RWPE1 (cell line): ENCODE measurements at regions not wholly inside any gene's neighbourhood (a gene's known extent, or its start where the extent isn't known, plus 50 kb on each side); places are given as distances from the start of the nearest gene placed in this dataset.
A peak's percentile ranks its signal among the peaks of the same experiment; 100 is the strongest.

ENCODE experiments used
- CTCF ChIA-PET: fragments of 350-600 bp; sonication (Branson Sonifier 250); formaldehyde crosslinking; extraction: SDS; loops from one replicate; lab custom pipeline; 2021; lab: Yijun Ruan, JAX
- POLR2A ChIA-PET: fragments of 400-600 bp; formaldehyde crosslinking; extraction: SDS; loops from one replicate; lab custom pipeline; 2020; ENCODE audit warnings: antibody characterized with exemption; ENCODE audit not compliant: low non-redundant PET; lab: Yijun Ruan, JAX
- DNase-seq: peaks from one replicate; pipeline ENCODE4 v3.0.0; 2012; ENCODE audit warnings: low spot score
- H3K27ac ChIP-seq: fragments of 450-650 bp; 2 replicates; pipeline ENCODE4 v1.5.1; 2017
- TF ChIP-seq, protein P1 (sequence below): fragments of 450-650 bp; conservative IDR thresholded peaks from 2 replicates; pipeline ENCODE4 v1.5.1; 2017; ENCODE audit warnings: low read depth, mild to moderate bottlenecking

DNA sequence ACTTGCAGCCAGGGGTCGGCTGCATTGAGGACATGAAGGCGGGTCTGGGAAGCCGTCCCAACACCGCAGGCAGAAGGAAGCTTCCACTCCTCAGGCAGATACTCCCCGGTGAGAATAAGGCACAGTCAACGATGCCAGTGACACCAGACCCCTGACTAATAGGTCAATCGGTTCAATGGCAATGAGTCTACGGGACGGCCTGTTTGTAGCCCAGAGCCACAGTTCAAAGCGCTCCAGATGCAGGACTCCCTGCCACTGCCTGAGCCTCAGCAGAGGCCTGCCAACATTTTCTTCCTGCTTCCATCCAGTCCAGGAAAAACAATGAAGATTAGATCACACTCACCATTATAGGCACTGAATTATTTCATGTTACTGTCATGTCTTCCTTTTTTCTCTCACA lies 84.5 kb upstream of the SIMC1 start:
- ChIA-PET POLR2A (no interaction called here), CTCF (interaction anchor here (0.5 kb wide), 1 partner anchor 33 kb away, joined by 6 read pairs; no protein-coding TSS in a partner anchor)
- H3K27ac ChIP-seq = no peak overlapping the region; the same call in 1 of the 2 replicates
- no peak for DNase-seq
- TF ChIP-seq, protein P1, sequence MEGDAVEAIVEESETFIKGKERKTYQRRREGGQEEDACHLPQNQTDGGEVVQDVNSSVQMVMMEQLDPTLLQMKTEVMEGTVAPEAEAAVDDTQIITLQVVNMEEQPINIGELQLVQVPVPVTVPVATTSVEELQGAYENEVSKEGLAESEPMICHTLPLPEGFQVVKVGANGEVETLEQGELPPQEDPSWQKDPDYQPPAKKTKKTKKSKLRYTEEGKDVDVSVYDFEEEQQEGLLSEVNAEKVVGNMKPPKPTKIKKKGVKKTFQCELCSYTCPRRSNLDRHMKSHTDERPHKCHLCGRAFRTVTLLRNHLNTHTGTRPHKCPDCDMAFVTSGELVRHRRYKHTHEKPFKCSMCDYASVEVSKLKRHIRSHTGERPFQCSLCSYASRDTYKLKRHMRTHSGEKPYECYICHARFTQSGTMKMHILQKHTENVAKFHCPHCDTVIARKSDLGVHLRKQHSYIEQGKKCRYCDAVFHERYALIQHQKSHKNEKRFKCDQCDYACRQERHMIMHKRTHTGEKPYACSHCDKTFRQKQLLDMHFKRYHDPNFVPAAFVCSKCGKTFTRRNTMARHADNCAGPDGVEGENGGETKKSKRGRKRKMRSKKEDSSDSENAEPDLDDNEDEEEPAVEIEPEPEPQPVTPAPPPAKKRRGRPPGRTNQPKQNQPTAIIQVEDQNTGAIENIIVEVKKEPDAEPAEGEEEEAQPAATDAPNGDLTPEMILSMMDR = no peak

DNA sequence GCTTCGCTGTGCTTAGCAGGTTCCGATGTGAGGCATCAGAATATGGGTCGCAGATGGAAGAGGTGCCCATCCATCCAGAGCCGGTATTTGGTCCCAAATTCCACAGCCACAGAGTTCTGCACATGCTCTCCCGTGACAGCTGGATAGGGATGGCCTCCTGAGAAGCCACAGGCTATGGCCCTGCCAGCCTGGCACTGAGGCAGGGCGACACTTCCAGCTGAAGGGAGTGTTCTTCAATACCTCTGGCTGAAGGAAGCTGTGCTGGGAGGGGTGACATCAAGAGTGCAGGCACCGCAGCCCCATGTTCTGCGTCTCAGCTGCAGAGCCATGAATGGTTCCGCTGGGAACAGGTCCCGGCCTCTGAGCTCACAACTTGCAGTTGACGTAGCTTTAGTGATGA lies 83.4 kb upstream of the SIMC1 start:
- H3K27ac ChIP-seq = no peak overlapping the region
- CTCF ChIA-PET = interaction anchor here (0.6 kb wide), 1 partner anchor 32 kb away, joined by 3 read pairs; no protein-coding TSS in a partner anchor
- TF ChIP-seq, protein P1 = no peak
- DNase-seq = no peak
- POLR2A ChIA-PET = no interaction called here

DNA sequence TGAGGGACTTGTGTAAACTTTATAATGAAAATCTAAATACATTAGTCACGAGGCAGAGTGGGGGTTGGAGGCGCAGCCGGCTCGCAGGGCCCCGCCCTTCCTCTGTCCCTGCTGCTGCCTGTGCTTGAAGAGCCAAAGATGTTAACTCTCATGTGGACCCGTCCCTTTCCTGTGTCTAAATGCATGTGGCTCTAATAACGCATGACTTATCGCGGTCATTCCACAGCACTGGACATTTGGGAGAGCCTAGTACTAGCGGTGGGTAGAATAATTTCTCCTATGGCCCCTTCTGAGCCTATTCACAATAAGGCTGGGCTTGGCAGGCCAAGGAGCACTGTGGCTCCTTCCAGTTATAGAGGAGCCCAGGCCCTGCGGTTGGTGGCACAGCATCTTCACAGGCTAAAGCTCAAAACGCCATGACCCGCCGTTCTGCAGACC lies 82.3 kb upstream of the SIMC1 start:
- peak; percentile 46 for DNase-seq
- POLR2A ChIA-PET = no interaction called here
- H3K27ac ChIP-seq = peak overlapping the region; percentile 61
- TF ChIP-seq, protein P1 = no peak
- CTCF ChIA-PET = no interaction called here

DNA sequence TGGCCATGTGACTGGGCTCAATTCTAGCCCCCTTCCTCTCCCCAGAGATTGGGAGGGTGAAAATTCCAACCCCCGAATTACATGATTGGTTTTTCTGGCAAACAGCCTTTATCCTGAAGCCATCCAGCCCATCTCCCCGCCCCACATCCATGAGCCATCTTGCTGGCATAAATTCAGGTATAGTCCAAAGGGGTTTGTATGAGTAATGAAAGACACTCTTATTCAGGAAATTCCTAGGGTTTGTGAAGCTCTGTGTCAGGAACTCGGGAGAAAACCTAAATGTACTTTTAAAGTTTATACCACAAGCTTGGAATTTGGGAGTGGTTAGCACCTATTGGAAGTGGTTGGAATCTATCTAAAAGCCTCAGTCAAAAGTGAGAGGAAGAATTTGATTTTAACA lies 80.6 kb upstream of the SIMC1 start:
- CTCF ChIA-PET = no interaction called here

DNA sequence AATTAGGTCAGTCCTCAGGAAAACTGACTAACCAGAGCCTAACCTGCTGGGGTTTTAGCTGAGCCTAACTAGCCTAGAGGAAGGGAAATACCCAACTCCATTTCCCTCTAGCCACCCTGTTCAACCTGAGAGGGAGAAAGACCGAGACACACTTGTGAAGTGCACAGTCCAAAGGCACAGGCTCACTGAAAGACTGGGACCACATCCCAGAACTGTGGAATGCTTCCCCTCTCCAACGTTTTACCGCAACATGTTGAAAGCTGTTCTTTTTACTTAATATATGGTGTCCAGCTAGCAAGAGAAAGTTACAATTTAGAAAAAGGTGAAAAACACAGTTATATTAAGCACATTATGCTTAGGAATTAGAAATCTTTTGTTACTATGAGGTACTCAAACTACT lies 76.8 kb upstream of the SIMC1 start:
- DNase-seq = no peak
- no peak overlapping the region for H3K27ac ChIP-seq
- TF ChIP-seq, protein P1 = no peak
- ChIA-PET POLR2A (no interaction called here), CTCF (no interaction called here)

More for the DNA sequence above, 80.6 kb upstream of the SIMC1 start:
- no peak overlapping the region; the same call in 1 of the 2 replicates for H3K27ac ChIP-seq
- TF ChIP-seq, protein P1 = no peak
- POLR2A ChIA-PET = no interaction called here
- DNase-seq = peak; percentile 88

DNA sequence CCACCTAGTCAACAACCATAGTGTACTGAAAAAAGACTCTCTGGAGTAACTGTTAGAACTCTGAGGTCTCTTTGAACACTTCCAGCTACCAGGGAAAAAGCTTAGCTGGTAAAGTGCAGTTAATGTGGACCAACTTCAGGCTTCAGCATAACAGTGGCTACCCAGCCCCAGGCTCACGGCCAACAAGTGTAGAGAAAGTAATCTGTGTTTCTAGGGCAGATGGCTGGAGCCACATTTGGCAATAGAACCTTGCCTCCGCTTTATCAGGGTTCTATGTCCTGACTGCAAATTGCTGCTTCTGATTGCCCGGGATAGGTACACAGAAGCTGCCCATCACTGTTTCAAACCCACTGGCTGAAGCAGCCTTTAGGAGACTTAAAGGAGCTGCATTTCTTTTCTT lies 76.0 kb upstream of the SIMC1 start:
- ChIA-PET POLR2A (no interaction called here), CTCF (interaction anchor here (0.6 kb wide), 1 partner anchor 11 kb away, joined by 5 read pairs; no protein-coding TSS in a partner anchor)
- no peak for DNase-seq
- TF ChIP-seq, protein P1 = no peak
- H3K27ac ChIP-seq = no peak overlapping the region
